ENCODE measurements at regions not wholly inside any gene's neighbourhood (a gene's known extent, or its start where the extent isn't known, plus 50 kb on each side); places are given as distances from the start of the nearest gene placed in this dataset.

DNA sequence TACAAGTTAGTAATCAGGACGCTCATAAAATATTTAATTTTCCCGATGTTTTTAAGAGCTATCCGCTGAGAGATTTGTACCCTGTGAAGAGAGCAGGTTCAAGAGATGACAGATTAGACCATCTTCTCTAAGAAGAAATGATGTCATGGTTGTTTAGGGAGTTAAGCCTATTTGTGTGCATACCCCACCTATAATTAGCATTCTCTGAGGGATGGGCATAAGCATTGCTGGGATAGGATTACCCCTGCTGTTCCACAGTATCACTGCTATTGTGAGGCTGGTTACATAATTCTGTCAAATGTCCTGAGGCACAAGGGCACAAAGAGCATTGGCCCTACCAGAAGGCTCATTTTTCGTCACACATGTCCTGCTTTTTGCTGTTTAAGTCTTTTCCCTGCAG lies 687.0 kb downstream of the CETN3 start (continued):
- no peak for TF ChIP-seq ZNF274 (IDR thresholded peaks at IDR 0.05; ENCODE audit: borderline replicate concordance, extremely low read depth, low read length)

DNA sequence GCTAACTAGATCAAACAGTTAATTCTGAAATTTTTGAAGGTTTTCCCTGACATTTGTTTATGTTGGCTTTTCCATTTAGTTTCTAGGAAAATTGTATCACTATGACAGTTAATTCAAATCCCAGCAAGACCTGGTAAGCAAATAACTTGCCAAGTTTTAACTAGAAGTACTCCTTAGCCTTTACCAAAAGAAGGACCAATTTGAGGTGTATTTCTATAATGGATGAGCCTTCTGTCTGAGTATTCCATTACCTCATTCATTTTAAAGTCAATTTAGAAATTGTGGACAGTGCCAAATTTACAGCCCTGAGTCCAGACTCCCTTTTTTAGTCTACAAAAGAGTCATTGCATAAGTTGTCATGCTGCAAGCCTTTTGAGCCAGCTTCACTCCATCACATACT lies 687.6 kb downstream of the CETN3 start:
- Histone ChIP-seq H2BK5ac (ENCODE audit: low read depth, low read length) (no peak overlapping the region), H3K4me1 (replicated peaks in 1 of 4; ENCODE audit: control insufficient read depth in 3 of 4, insufficient read depth in 4 of 4, low read length in 3 of 4) (peaks cover 0 to 3% (median 0%) of the 10 kb centered on the region in 4 experiments; a peak in 1 of 7 replicates), H4K8ac (ENCODE audit: extremely low read depth, insufficient read depth, low read length) (no peak overlapping the region), H3K27ac (ENCODE audit: low read depth, low read length) (no peak overlapping the region), H3K4me3 (ENCODE audit: extremely low read depth in 1 of 4, insufficient read depth in 2 of 4, low read depth in 3 of 4, low read length in 4 of 4) (no peak overlapping the region), H3K79me2 (ENCODE audit: control insufficient read depth in 1 of 2, insufficient read depth in 2 of 2, low read length in 2 of 2) (no peaks in the 10 kb centered on the region), H3K56ac (replicated peaks; ENCODE audit: insufficient read length, low read depth, low read length) (no peak overlapping the region), H3K18ac (ENCODE audit: extremely low read depth, low read length) (no peak overlapping the region), H4K20me1 (replicated peaks in 1 of 2; ENCODE audit: control insufficient read depth in 1 of 2, insufficient read depth in 2 of 2, low read length in 2 of 2) (no peaks in the 10 kb centered on the region), H3K79me1 (ENCODE audit: low read depth, low read length) (no peaks in the 10 kb centered on the region), H3K4ac (replicated peaks; ENCODE audit: insufficient read length, low read depth, low read length) (no peak overlapping the region), H4K91ac (replicated peaks; ENCODE audit: insufficient read length, low read length) (no peak overlapping the region), H3K9me3 (ENCODE audit: insufficient read depth in 2 of 2, low read depth in 1 of 2, low read length in 1 of 2) (no peaks in the 10 kb centered on the region), H3K4me2 (ENCODE audit: insufficient read depth in 1 of 2, low read depth in 2 of 2, low read length in 2 of 2) (no peak overlapping the region), H3K23ac (ENCODE audit: insufficient read length) (no peak overlapping the region), H3K23me2 (ENCODE audit: low read depth, low read length) (no peaks in the 10 kb centered on the region; the same call in 1 of the 2 replicates), H3K14ac (ENCODE audit: insufficient read length) (no peak overlapping the region), H2AFZ (ENCODE audit: low read length) (no peak overlapping the region), H2BK120ac (replicated peaks; ENCODE audit: low read depth, low read length) (no peak overlapping the region), H3K36me3 (ENCODE audit: control insufficient read depth in 2 of 4, insufficient read depth in 4 of 4, low read length in 3 of 4) (no peaks in the 10 kb centered on the region), H2BK15ac (ENCODE audit: low read length) (no peak overlapping the region), H2BK12ac (ENCODE audit: low read depth, low read length) (no peak overlapping the region), H2AK5ac (ENCODE audit: low read depth, low read length) (no peak overlapping the region), H3K9ac (replicated peaks in 1 of 4; ENCODE audit: extremely low read depth in 1 of 4, low read depth in 3 of 4, low read length in 3 of 4) (no peak overlapping the region), H4K5ac (ENCODE audit: insufficient read length, low read depth, low read length) (no peak overlapping the region), H3K27me3 (replicated peaks in 1 of 4; ENCODE audit: control insufficient read depth in 3 of 4, extremely low read depth in 1 of 4, insufficient read depth in 3 of 4, low read length in 3 of 4) (no peaks in the 10 kb centered on the region), H2BK20ac (ENCODE audit: low read length) (no peak overlapping the region)
- DNase-seq (ENCODE audit: low read depth in 1 of 2, low spot score in 2 of 2), result no peak
- TF ChIP-seq SIN3A (conservative IDR thresholded peaks at IDR 0.05 in 1 of 2, IDR thresholded peaks at IDR 0.05 in 1 of 2; ENCODE audit: low read depth in 1 of 2, low read length in 2 of 2), result no peak
- no peak for FAIRE-seq
- POLR2A ChIA-PET (ENCODE audit: partially characterized antibody), result no interaction called here
- CTCF ChIA-PET (ENCODE audit: partially characterized antibody), result interaction anchor here (1.0 kb wide), 1 partner anchor 10 kb away, joined by 3 read pairs; no protein-coding TSS in a partner anchor
